Transverse colon (tissue), 4 donors: ENCODE measurements at regions not wholly inside any gene's neighbourhood (a gene's known extent, or its start where the extent isn't known, plus 50 kb on each side); places are given as distances from the start of the nearest gene placed in this dataset.
"Not testable (repeated sequence)": the region's sequence is repeated elsewhere in the genome, so short reads cannot be mapped to it uniquely, and the experiment has no call there.

ENCODE experiments used
- CTCF ChIP-seq, 5 experiments: fragments of 200-600 bp in 3 of 5; fragments of 450-650 bp in 2 of 5; sonication (generic) in 3 of 5; IDR thresholded peaks; 1 replicate in 2 of 5; 2 replicates in 3 of 5; pipeline ENCODE4 v1.5.1; 2016 to 2017; ENCODE audit warnings: antibody characterized with exemption in 5 of 5, inconsistent platforms in 3 of 5, mild to moderate bottlenecking in 2 of 5, moderate library complexity in 1 of 5
- EP300 ChIP-seq: sonication (generic); formaldehyde crosslinking; IDR thresholded peaks from one replicate; pipeline ENCODE4 v1.6.1; 2017; ENCODE audit warnings: antibody characterized with exemption, low read depth
- POLR2A ChIP-seq: fragments of 450-650 bp; IDR thresholded peaks from one replicate; pipeline ENCODE4 v1.6.1; 2016; ENCODE audit warnings: antibody characterized with exemption, mild to moderate bottlenecking, moderate library complexity
- POLR2AphosphoS5 ChIP-seq, 3 donors: sonication (generic); formaldehyde crosslinking; IDR thresholded peaks; one replicate each; pipeline ENCODE4 v1.6.1; 2016; ENCODE audit warnings: antibody characterized with exemption in 3 of 3

GRCh38 chr9:99498979-99499378 is 276.9 kb downstream of the SEC61B start:
- TF ChIP-seq CTCF (IDR thresholded peaks at IDR 0.05); EP300; POLR2AphosphoS5 (IDR thresholded peaks at IDR 0.05); POLR2A: not testable (repeated sequence)
